GM21619 (cell line): ENCODE measurements at regions not wholly inside any gene's neighbourhood (a gene's known extent, or its start where the extent isn't known, plus 50 kb on each side); places are given as distances from the start of the nearest gene placed in this dataset.
"Not testable (repeated sequence)": the region's sequence is repeated elsewhere in the genome, so short reads cannot be mapped to it uniquely, and the experiment has no call there.

Source experiments
- ATAC-seq: cut with Tn5 transposase; IDR thresholded peaks from one replicate; pipeline ENCODE4 v1.9.1; 2021; ENCODE audit not compliant: unreplicated experiment

DNA sequence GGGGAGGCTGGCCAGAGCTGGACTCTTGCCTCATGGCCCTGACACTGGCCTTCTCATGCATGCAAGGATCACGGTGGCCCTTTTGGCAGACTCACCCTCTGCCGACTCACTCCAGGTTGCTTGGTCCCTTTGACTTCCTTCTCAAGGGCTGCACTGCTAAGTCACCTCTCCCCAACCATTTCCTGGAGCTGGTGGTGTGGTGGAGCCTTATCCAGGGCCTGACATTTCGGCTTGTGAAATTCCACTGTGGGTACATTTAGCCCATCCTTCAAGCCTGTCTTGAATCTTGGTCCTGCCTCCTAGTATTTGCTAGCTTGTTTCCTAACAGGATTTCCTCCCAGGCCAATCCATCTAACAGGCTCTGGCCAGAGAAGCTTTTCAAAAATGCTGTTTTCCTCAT lies 52.6 kb upstream of the JUN start:
- ATAC-seq: no peak

- ATAC-seq: no peak
These were observed 54.0 kb upstream of the JUN start for GRCh38 chr1:58837886-58838285.

DNA sequence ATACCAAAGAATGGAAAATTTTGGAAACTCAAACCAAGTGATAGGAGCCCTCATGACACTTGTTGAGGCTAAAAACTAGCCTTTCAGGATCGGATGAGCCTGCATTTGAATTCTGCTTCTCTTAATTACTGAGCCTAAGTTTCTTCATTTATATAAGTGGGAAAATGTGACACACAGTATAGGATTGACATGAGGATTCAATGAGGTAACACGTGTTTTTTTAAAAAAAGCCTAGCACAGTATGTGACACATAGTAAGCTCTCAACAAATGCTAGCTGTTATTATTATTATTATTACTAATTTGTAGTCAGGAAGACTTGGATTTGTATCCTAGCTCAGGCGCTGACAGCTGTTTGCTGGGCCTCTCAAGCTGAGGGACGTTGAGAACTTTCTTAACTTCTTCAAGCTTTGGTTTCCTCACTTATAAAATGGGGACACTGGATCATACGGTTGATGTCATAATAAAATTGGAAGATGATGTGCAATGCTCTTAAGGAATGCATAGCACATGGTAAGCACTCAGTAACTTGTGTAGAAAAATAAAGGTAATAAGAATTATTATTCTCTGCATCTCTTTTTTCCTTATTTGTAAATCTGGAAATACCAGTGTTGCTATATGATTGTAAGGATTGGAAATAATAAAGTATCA lies 55.4 kb upstream of the JUN start:
- ATAC-seq: no peak

DNA sequence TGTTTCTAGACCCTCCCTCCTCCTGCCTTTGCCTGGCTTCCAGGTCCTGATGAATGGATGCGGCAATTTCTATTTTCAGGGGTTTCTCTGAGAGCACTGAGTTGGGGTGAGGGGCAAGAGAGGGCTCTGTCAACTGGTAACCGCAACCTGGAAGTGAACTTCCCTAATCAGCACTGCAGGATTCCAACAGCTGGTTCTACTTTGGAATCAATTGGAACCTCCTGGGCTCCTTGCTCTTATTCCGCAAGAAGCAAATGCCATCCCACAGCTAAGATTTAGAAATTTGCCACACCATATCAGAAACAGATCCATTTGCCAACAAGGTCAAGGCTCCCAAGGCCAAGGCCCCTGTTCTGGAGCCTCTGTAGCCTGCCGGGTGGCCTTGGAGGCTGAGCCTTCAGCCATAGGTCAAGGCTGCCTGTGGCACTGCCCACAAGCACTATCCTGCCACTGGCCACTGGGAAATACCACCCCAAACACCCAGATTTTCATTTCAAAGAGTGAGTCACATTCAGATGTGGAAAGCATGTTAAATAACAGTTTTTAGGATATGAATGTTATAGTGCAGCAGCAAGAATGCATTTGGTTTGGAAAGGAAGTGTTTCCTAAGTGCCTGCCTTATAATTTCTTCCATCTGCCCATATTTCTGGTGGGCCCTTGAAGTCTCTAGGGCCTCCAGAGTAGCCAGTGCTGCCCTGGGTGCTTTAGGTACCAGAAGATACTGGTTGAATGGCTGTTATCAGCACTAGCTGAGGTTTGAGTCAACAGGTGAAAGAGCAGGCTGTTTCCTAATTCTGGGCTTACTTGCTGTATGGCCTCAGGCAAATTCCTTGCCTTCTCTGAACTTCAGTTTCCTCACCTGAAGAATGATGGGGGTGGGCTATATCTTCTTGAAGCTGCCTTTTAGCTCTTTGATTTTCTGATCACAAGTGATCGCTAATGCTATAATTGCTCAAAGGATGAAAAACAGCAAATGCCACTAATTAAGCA lies 56.3 kb upstream of the JUN start:
- ATAC-seq: no peak

- no peak for ATAC-seq
These were observed 57.6 kb upstream of the JUN start for GRCh38 chr1:58841455-58841854.

DNA sequence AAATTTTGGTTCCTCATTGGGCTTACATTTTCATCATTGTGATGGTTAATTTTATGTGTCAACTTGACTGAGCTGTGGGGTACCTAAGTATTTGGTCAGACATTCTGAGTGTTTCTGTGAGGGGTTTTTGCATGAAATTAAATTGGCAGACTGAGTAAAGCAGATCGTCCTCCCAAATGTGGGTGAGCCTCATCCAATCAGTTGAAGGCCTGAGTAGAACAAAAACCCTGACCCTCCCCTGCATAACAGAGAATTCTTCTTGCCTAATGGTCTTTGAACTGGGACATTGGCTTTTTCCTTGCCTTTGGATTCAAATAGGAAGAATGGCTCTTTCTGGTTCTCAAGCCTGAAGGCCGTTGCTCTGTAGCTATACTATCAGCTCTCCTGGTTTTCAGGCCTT lies 59.1 kb upstream of the JUN start:
- no peak for ATAC-seq

- no peak for ATAC-seq
These were observed 60.3 kb upstream of the JUN start for GRCh38 chr1:58844176-58844575.

DNA sequence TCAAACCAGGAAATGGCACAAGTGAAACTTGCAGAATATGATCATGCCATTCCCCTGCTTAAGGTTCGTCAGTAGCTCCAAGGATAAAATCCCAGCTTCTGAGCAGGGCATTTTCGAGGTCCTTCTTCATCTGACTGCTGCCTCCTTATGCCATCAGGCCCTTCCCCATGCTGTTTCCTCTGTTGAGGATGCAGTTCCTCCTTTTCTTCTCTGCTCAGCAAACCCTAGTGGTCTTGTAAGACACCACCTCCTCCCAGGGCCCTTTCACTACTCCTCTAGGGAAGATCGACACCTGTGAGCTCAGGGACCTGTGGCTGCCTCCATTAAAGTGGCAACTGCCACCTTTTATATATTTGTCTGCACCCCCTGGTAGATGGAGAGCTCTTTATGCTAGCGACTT lies 62.1 kb upstream of the JUN start:
- ATAC-seq: no peak

DNA sequence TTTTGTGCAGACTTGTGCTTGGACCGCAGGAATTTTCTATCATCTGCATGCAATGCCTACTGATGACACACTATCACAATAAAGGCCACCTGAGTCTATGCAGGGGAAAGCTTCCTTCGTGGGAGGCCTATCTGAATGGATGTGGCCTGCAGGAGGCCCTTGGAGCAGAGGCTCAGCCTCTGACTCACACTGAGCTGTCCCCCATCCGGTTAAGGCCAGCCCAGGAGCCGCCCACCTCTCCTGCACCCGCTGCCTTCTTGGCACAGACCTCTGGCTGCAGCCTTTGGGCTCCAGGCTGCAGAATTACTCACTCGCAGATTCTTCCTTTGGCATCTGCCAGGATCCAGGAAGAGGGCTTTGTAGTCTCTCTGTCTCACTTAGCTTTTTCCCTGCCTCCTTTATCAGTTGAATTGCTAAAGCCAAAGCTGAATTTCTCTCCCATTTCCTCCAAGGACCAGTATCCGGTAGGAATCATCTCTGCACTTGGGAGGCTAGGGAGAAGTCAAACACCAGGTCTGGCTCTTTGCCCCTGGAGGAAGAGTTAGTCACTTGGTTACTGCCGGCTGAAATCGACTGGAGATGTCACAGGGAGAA lies 65.1 kb upstream of the JUN start:
- ATAC-seq: no peak

DNA sequence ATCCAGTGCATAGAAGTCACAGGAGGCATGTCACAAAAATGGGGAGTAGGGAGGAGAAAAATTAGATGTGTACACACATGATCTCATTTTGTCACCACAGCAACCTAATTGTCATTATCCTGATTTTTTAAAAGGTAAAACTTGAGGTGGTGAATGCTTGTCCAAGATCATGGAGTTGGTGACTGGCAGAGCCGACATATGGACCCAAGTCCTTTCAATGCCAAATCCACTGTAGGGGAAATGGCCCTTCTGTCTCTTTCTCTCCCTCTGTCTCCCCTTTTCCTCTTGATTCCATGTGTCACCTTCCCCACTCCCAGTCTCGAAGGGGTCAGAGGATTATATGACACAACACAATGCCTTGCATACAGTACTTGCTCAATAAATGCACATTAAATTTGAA lies 65.7 kb upstream of the JUN start:
- no peak for ATAC-seq

DNA sequence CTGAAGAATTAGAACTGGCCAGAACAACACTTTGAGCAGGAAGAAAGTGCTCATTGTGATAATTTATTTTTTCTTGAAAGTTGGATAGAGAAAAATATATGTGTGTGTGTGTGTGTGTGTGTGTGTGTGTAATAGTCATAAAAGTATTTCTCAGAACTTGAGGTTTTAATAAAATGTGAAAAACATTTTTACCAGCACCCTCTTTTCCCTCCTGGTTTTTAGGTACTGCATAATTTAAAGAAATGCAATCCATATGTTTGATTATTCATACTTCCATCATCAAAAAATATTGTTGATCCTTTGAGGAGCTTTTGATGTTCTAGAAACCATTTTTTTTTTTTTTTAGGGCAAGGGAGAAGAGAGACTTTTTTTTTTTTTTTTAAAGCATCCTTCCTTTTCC lies 66.8 kb upstream of the JUN start:
- ATAC-seq: no peak

- no peak for ATAC-seq
These were observed 69.1 kb upstream of the JUN start for GRCh38 chr1:58852731-58853485.

DNA sequence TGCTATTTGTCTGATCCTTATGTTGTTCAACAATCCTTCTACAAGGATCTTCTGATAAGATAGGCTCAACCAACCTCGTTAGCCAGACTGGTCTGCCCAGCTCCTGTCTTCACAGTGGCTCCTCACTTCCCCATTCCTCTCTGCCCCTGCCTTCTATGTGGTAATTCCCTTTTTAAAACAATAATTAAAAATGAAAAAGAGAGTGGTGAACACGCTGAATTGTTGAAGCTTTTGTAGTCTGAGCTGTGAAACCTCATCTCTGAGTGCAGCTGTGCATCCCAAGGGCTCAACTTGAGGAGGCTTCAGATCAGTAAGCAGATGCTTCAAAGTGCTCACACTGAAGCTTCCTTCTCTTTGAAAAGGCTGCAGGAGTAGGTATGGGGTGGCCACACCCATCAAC lies 70.7 kb upstream of the JUN start:
- ATAC-seq: no peak

DNA sequence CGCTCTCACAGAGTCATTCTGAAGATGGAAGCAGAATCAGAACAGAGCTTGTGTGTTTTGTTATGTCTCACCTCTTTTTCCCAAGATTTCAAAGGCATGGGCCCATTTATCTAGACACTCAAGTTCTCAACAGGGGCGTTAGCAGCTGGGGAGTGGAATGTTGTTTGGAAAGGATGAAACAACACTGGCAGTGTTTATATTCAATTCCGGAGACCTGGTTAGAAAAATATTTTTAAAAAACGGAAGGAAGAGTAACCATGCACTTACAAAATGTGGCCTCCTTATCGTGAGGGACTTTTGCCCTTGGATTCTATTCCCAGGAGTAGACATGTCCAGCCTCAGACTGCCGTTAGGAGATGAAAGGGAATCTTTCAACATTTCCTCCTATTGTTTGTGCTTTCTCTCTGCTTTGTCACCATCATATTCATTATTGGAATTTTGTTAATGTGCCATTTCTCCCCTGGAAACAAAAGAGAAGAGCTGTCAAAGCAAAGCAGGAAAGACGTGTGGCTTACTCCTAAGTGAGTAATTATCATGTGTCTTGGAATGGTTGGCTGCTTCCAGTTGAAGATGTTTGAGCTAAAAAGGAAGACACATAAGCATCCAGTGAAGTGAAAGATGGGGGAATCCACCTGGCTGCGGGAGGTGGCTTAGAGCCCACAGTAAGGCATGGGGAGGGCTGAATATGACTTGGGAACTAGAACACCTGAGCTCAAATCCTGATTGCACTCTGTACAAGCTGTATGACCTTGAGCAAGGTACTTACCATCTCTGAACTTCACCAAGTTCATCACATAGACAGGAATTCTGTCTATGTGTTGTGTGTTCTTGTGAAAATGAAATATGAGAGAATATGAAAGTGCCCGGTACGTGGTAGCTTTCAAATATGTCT lies 71.7 kb upstream of the JUN start:
- no peak for ATAC-seq

DNA sequence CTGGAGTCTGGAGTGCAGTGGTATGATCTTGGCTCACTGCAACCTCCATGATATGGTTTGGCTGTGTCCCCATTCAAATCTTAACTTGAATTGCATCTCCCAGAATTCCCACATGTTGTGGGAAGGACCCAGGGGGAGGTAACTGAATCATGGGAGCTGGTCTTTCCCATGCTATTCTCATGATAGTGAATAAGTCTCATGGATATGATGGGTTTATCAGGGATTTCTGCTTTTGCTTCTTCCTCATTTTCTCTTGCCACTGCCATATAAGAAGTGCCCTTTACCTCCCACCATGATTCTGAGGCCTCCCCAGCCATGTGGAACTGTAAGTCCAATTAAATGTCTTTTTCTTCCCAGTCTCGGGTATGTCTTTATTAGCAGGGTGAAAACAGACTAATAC lies 72.4 kb upstream of the JUN start:
- not testable (repeated sequence) for ATAC-seq

- ATAC-seq: peak; percentile 83
These were observed 74.1 kb upstream of the JUN start for GRCh38 chr1:58857680-58858673.

DNA sequence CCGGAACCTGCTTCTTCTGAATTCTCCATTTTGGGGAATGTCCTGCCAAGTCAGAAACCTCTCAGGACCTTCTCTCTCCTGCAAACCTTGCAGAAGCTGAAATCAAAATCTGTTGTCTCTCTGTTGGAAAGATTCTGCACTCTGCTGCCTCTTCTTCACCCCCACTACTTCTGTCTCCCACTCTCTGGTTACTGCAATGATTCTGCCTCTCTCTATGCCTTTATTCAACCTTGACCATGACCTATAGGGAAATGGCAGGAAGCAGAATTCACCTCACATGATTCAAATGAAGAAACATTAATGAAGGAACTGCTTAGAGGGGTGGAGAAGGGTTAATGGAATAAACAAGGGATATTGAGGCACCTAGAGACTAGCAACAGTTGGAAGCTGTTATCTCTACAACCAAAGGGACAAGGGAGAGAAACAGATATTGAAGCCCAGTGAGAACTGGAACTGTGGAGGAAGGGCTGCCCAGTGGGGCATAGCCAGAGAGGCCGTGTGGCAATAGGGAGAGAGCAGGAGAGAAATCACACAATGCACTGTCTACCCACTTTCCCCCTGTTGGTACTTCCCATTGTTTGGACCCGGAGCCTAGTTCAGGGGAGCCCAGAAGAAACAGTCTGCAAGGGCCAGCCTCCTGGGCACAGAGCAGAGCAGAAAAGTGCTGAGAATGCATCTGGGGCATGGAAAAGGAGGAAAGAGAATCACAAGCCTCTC lies 76.1 kb upstream of the JUN start:
- ATAC-seq: no peak

GRCh38 chr1:58861076-58861475 lies 77.2 kb upstream of the JUN start:
- ATAC-seq: no peak
